NCI-H1930 (cell line): ENCODE measurements at regions not wholly inside any gene's neighbourhood (a gene's known extent, or its start where the extent isn't known, plus 50 kb on each side); places are given as distances from the start of the nearest gene placed in this dataset.

Experiments
- DNase-seq, 2 experiments: peaks; one replicate each; lab custom pipeline; 2025; lab: John Stamatoyannopoulos, UW

DNA sequence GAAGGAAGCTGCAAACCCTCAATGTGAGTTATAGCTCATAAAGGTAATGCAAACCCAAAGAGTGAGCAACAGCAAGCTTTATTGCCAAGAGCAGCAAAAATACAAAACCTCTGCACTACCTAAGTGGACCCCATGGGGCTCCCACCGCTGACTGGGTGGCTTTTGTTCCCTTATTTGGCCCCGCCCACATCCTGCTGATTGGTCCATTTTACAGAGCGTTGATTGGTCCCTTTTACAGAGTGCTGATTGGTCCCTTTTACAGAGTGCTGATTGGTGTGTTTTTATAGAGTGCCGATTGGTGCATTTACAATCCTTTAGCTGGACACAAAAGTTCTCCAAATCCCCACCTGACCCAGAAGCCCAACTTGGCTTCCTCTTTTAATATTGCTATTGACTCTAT is 154.5 kb upstream of the NSMCE3 start:
- no peak for DNase-seq

DNA sequence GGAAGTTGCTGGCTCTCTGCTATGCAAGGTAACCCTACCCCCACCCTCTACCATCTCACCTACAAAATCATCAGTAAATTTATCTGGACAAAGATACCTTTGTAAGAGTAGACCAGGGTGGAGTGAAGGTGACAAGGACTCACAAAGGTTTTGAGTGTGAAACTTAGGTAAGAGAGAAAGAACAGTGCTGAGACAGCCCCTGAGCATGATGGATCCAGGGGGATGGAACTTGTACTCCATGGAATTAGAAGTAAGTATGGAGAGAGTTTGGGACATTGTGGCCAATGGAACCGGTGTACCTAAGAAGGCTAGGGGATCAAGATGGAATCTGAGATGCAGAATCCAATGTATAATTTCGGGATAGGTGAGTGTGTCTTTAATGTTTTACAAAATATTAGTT is 153.0 kb upstream of the NSMCE3 start:
- DNase-seq = no peak

GRCh38 chr15:29420188-29420587 is 150.6 kb upstream of the NSMCE3 start:
- no peak for DNase-seq

DNA sequence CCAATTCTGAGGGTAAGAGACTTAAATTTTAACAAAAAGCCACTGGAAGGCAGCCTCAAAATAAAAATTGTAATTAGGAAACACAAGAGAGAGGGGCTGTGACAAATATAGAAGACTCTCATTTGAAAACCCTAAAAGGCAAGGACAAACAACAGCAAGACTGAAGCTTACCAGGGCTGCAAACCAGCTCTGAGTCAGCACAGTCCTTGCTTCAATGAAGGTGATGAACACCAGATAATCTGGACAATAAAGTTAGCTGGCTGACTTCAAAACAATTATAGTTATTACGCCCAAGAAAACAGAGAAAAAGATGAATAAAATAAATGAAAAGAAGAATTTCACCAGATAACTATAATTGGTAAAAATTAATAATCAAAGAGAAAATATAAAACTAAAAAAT is 149.3 kb upstream of the NSMCE3 start:
- no peak for DNase-seq

DNA sequence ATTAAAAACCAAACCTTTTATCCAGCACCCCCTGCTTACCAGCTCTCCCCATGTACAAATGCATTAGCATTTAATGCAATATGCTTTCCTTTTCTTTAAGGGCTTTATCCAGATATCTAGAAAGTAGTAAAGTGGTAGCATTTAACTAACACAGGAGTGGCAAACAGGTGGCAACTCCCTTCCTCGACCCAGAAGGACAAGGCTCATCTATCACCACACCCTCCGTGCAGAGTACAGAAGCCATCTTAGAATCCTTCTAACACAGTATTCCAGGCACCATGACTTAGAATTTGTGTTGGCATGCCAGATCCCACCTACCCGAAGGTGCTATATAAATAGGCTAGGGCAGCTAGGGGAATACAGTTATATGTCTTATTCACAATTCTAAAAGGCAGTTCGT is 148.6 kb upstream of the NSMCE3 start:
- no peak for DNase-seq

- DNase-seq = no peak
These were observed 141.7 kb upstream of the NSMCE3 start for GRCh38 chr15:29411299-29411698.

DNA sequence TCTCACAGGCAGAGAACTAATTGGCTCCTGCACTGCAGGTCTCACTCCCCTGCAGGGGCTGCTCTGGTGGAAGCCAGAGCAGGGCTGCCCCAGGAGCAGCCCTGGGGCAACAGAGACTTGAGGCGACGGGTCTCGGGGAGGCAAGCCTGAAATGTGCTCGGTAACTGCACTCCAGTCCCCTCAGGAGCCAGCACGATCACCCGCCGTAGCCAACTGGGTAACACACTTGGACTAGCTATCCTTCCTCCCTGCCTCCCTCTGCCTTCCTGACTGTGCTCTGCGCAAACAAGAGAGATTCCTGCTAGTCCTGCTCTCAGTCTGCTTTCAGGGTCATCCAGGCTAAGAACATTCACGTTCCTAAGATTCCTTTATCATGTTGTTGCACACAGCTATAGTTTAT is 140.7 kb upstream of the NSMCE3 start:
- DNase-seq = no peak

GRCh38 chr15:29409890-29410289 is 140.3 kb upstream of the NSMCE3 start:
- DNase-seq = no peak

- DNase-seq = no peak
These were observed 135.9 kb upstream of the NSMCE3 start for GRCh38 chr15:29405564-29405963.

- no peak for DNase-seq
These were observed 134.2 kb upstream of the NSMCE3 start for GRCh38 chr15:29403772-29404171.

DNA sequence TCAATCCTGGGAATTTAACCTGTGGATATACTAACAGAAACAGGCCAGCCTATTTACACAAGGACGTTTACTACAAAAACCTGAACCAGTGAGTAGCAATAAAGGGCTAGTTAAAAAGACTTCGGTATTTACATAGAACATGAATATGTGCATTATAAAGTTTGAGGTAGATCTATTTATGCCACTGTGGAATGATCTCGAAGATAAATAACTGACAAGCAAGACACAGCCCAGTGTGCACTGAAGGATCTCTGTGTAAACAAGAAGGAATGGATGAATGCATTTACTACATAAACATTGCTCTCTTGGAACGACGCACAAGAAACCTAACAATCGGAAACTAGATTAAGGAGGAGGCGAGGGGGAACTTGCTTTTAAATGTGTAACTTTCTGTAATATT is 132.0 kb upstream of the NSMCE3 start:
- no peak for DNase-seq

DNA sequence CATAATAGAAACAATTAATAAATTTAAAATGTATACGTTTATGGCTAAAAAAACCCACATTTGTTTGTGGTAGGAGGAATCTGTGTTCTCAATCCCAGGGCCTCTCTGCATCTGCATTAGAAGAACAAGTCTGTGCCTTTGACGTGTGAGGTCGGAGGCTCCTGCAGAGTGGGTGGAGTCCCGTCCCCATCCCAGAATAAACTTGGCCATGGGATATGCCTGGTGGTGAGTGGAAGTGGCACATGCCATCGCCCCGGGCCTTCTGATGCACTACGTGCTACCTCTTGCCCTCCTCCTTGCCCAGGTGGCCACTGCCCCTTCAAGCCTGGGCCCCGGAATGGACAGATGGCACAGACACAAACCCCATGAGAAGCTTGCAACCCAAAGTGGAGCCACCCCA is 131.1 kb upstream of the NSMCE3 start:
- DNase-seq = no peak

DNA sequence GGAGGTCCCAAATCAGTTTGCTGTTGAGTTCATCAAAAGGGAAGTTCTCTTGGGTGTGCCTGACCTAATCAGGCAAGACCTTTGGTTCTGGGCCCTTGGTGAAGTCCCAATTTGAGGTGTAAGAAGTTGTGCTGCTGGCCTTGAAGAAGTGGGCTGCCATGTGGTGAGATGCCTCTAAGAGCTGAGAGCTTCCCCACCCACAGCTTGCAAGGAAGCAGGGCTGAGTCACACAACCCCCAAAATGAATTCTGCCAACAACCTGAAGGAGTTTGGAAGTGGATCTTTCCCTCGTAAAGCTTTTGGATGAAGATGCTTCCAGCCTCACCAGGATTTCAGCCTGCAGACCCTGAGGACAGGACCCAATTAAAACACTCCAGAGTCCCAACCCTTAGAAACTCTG is 129.3 kb upstream of the NSMCE3 start:
- DNase-seq = no peak

- no peak for DNase-seq
These were observed 126.7 kb upstream of the NSMCE3 start for GRCh38 chr15:29396176-29396811.

GRCh38 chr15:29393443-29393842 is 123.8 kb upstream of the NSMCE3 start:
- no peak for DNase-seq

- DNase-seq = no peak
These were observed 122.7 kb upstream of the NSMCE3 start for GRCh38 chr15:29392358-29392757.

DNA sequence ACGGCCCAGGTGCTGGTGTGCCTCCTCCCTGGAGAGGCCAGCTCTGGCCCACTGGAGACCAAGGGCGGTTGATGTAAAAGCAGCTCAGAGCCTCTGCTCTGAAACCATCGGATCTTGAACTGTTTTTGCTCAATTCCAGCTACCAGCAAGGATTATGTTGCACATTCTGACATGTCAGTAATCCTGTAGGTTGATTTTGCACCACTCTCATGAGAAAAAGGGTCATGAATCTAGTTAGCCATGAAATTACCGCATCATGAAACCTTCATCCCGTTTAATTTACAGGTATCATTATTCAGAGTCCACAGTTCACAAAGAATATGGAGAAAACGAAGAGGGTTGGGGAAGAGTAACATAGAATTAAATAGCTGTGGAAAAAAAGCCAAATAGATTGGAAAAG is 120.4 kb upstream of the NSMCE3 start:
- no peak for DNase-seq

DNA sequence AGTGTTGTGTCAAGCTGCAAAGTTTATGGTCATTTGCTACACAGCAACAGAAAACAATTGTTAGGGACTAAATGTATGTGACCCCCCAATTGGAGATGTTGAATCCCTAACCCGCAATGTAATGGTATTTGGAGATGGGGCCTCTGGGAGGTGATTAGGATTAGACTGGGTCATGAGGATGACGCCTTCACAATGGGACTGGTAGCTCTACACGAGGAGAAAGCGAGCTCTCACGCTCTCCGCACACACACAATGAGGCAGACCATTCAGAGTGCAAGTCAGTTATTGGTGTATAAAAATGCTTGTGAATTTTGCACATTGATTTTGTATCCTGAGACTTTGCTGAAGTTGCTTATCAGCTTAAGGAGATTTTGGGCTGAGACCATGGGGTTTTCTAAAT is 116.9 kb upstream of the NSMCE3 start:
- no peak for DNase-seq

DNA sequence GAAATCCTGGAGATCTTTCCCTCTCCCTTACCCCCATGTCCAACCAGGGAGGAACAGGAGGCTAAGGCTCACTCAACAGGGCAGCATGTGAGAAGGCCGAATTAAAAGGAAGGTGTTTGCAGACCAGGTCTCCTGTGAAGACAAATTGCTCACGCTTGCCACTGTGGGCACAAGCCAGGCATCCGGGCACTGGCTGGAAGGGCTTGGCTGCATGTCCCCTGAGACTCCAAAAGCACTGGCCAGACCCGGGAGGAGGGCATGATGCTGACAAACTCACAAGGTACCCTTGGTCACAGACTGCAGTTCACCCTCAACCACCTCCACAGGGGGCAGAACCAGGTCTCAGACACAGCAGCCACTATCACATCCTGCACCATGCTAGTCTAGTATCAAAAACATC is 113.7 kb upstream of the NSMCE3 start:
- DNase-seq = no peak

- DNase-seq = no peak
These were observed 113.2 kb upstream of the NSMCE3 start for GRCh38 chr15:29382862-29383261.

DNA sequence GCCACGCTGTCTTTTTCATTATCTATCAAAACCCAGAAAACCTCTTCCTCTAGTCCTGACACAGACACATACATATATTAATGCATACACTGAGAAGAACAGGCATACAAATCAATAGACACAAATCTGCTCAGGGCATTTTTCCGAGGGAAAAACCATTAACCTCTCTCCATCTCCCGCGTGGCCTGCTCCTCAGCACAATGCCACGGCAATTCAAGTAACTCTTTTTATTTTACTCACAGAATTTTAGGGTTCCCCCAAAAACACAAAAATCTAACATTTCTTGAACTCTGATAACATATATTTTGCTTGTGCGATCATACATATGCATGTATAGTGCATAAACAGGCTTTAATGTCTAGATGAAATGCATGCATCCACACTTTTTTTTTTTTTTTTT is 110.8 kb upstream of the NSMCE3 start:
- DNase-seq = no peak

DNA sequence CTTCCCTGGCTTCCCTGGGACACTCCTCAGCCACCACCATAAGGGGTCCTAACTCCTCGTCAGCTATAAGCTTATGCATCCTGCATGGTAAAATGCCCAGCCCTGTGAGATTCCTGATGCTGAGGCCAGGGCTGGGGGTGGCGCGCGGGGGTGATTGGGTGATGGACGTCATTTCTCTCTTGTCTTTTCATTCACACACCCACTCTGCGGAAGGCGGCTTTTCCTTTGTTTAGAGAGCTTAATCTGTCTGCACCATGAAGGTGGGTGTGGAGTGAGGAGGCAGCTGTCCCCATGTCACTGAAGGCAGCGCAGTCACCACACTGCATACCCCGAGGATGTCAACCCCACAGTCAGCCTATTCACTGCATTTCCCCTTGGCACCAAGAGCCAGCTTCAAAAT is 110.0 kb upstream of the NSMCE3 start:
- DNase-seq = no peak

- DNase-seq = no peak
These were observed 107.5 kb upstream of the NSMCE3 start for GRCh38 chr15:29377161-29377560.

DNA sequence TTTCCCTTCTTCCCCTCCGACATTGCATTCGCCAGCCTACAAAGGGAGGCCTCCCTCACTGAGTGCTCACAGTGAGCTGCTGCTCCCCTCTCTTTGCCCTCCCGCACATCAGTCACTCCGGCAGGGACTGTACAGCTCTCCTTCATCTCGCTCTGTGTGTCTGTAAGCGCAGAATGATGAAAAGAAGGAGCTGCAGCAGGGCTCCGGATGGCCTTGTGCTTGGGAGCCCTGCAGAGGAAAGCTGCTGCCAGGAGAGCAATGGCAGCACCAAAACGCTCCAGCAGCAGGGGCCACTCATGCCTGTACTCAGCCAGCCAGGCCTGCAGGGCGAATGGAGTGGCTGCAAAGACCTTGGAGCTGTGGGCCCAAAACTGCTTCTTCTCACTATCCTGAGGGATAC is 107.0 kb upstream of the NSMCE3 start:
- DNase-seq = no peak

DNA sequence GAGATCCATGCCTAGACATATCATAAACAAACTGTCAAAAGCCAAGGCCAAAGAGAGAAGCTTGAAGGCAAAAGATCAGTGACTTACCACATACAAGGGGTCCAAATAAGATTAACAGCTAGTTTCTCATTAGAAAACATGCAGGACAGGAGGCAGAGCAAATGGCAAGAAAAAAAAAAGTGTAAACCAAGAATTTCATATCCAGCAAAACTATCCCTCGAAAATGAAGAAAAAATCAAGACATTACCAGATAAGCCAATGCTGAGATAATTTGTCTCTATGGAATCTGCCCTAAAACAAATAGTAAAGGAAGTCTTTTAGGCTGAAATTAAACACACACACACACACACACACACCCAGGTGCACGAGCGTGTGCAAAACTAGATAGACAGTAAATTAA is 99.6 kb upstream of the NSMCE3 start:
- DNase-seq = no peak
